NCI-H2029 (cell line): ENCODE measurements at regions not wholly inside any gene's neighbourhood (a gene's known extent, or its start where the extent isn't known, plus 50 kb on each side); places are given as distances from the start of the nearest gene placed in this dataset.

Experiments used
- DNase-seq: peaks from one replicate; lab custom pipeline; 2025; lab: John Stamatoyannopoulos, UW

DNA sequence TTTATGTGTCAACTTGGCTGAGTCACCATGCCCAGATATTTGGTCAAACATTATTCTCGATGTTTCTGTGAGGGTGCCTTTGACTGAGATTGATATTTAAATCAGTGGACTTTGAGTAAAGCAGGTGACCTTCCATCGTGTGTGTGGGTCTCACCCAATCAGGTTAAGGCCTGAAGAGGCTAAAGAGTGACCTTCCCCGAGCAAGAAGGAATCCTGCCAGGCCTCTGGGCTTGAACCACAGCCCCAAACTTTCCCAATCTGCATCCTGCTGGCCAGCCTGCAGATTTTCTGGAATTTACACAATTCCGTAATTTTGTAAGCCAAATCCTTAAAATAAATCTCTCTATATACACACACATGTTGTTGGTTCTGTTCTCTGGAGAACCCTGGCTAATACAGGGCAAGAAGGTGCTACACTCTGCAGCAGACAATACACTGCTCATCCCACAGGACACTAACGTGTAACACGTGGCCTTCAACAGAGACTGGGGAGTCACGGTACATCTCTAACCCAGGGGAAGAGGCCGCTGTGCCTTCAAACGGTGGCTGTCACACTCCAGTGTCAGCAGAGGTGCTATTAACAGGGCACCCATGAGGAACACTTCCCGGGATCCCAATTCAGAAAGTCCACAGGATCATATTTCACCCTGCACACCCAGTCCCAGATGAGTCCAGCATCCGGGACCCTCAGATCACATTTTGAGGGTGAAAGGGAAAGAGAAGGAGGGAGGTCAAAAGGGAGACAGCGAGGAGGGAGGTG lies 113.1 kb upstream of the ID2 start:
- no peak for DNase-seq

DNA sequence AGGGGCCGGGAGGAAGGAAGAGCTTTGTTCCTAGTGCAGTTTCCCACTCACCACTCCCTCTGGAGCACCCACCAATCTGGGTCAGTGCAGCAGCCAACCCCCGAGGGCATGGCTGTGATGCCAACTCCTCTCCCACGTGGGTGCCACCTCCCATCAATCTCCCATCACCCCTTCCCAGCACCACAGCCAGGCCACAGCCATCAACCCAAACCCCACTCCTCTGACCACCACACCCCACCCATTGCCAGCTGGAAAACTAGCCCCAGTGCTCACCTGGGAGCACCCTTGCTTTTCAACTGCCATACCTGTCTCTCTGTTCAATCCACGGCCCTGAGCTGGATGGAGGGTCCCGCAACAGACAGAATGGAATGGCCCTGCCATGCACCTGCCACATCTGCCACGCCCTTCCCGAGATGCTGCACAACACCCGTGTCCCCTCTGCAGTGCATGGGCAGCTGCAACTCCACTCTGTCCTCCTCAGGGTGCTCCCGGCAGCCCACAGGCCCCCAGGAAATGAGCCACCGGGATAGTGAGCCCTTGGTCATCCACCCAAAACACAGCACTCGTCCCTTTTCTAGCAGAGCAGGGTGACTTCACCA lies 112.4 kb upstream of the ID2 start:
- no peak for DNase-seq

DNA sequence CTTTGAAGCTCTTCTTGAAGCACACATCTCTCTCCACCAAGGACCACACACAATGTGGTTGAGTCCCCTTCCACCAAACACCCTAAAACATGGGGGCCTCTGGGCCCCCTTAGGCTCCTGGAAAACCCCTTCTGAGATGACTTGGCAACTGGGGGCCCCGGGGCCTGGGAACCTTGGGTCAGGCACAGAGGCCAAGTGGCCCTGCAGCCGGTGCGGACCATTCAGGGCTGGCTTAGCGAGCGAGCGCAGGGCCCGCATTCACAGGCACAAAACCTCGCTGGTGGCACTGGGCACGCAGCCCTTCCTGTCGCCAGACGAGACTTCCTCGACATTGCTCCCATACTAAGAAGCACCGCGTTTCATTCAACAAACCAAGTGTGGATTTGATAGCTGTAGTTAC lies 111.2 kb upstream of the ID2 start:
- DNase-seq, result no peak

DNA sequence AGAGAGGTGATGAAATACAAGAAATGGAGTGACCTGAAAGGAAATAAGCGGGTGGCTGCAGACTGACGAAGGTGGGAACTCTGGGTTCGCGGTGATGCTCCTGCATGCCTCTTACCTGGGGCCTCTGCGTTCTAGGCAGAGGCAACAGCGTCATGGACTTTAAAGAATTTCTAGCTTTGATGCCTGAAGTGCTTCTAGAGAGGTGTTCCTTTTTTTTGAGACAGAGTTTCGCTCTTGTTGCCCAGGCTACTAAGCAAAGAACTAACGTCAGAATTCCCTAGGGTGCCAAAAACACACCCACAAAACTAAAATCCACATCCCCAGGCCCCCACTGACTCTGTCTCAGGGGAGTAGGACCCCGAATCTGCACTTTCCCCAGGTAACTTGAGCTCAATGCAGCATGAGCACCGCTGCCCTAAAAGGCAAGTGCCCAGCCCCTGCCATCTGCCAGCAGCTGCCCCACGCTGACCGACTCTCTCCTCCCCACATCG lies 110.5 kb upstream of the ID2 start:
- DNase-seq, result no peak

DNA sequence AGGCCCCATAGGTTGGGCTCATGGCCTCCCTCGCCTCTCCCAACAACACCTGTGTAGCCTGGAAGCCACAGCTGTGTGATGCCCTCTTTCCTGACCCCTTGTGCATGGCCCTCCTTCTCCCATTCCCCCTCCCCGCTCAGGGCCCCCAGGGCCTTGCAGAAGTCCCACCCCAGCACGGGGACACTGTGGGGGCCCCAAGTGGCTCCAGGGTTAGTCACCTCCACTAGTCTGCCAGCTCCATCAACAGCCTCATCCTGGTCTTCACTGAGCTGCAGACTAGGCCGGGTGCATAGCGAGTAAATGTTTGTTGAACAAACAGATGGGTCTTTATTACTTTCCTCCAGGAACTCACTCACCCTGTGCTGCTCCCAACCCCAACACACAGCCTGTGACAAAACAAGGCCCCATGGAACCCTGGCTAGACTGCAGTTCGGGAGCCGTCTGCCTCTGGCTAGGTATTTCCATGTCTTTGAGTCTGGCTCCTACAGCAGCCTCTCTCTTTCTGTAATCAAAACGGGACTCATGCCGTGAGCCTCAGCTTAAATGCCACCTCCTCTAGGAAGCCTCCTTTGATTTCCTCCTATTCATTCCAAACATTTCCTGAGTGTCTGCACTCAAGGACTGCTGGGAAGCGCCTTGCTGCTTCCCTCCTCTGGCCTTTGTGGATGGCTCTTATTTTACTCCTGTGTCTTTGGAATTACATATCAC lies 109.9 kb upstream of the ID2 start:
- DNase-seq, result peak; percentile 67

DNA sequence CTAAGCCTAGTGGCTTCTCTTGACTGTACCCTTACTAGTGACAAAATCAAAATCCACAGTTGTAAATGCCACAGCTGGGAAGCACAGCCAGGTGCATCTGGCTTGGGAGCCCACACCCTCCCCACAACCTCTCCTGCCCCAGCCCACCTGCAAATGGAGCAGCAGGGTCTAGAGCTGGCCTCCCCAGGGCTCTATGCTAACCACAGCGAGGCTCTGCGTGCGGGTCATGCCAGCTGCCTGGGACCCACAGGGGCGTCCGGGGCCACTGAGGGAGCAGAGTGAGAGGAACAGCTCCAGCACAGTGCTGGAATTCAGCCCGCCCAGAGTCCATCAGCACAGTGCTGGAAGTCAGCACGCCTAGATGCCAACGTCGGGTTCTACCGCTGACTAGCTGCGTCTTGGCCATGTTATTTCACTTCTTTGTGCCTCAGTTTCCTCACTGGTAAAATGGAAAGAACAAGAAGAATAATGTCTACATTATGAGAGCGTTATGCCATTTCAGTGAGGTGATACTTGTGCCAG lies 109.1 kb upstream of the ID2 start:
- DNase-seq, result no peak

DNA sequence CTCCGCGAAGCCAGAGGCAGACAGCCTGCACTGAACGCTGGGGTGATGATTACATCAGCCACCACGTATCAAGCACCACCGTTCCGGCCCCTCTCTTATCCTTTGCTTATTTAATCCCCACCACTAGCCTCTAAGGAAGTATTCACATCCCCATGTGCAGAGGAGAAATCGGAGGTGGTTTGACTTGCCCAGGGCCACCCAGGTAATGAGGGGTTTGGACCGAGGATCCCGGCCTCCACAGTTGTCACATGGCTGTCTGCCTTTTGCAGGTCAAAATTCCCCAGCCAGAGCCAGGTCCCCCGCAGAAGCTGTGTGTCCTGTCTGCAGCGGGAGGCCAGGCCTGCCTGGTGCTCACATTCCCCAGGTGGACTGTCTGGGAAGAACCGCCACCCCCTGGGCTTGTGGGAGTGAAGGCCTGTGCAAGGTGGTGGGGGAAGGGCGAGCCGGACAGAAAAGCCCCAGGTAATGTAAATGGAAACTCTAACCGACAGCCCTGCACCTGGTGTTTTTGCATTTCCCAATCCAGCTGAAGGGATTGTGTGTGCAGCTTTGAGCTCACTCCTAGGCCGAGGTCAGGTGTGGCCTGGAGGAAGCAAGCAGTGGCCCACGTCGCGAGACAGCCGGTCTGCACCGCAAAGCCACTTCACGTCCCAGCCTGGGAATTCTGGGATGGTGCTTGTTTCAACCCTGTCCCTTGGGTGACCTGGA lies 108.5 kb upstream of the ID2 start:
- peak; percentile 93 for DNase-seq

DNA sequence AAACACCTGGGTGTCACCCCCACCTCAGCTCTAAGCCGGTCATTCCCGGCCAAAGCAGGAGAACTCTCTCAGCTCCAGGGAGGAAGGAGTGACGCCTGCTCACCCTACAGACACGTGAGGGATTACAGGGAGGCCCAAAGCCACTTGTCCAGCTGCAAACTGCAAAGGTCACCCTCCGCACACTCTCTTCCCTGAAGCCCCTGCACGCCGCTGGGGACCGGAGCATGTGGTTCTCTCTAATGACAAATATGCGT lies 108.0 kb upstream of the ID2 start:
- peak; percentile 93 for DNase-seq

DNA sequence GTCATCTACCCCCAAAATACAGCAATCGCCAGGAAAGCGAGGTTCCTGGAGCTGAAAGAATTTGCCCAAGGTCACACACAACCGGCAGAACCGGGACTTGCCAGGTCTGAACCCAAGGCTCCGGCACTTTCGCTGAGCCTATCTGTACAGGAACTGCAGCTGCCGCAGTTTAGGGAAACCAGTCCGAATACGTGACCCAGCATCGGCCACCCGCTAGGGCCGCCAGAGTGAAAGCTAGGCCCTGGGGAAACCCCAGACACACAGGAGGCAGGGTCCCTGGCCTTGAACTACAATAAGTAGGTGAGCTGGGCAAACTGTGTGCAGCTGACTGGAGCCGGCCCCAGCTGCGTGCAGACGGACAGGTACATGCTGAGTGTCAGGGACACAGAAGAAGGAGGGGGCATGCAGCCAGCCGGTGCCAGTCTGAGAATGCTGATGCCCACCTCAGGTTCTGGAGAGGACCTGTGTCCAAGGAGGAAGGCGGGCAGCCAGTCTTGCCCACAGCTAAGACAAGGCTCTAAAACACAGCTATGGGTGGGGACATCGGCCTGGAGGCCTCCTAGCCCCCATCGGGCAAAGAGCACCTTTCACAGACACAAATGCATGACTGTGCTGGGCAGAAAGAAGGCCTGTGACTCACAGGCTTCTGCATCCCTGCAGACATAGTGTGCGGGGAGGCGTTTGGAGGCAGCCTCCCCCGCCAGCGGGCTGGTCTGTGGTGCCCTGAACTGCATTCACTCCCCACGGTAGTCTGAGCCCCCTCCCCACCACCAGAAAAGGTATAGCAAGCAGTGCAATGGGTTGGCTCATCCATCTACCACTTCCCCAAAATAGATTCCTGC lies 107.4 kb upstream of the ID2 start:
- no peak for DNase-seq

DNA sequence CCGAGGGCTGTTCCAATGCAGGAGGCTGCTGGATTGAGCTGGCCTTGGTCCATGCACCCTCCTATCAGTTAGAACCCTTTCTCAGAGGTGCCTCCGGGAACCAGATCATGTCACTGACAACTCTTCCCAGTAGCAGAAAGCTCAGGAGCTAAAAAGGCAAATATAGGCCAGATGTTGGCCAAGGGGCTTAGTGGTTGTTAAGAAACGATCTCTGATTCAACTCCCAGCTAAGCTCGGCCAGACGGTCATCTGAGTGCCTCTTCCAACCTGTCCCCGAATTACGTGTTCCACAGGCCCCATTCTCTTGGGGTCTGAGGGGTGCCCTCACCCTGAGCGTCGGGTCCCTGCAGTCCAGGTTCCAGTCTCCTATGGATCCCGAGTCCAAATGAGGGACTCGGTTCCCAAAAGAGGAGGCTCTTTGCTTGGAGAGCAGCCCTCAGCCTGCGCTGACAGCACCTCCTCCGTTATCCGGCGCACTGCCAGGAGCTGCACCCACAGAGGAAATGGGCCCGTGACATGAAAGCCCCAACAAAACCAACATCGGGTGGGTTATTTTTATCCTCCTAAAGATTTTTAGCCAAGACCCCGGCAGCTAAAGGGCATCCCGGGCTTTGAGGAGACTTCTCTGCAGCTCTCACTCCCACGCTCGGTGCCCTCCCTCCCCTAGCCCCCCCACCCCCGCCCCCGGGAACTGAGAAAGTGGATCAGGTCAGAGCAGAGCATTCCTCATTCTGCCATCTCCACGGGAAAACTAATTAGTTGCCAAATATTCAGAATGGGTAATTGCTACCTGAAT lies 106.6 kb upstream of the ID2 start:
- DNase-seq, result no peak

DNA sequence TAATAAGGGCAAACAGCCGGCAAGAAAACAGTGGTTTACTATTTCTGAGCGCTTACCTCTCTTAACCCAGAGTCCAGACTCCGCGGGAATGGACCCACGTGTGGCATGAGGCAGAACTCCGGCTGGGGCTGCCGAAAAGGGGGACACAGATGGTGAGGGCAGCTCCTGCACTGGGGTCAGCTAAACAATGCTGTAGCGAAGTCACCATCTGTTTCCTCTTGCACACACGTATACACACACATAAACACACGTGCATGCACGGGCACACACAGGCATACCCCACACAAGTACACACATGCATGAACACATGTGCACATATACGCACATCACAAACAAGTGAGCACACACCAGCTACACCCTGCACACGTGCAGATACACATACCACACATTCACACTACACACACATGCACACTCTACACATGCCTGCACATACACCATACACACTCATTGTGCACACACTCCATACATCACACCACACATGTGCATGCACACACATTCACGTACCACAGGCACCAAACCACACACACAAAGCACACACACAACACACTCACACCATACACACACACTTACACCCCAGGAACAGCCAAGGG lies 105.9 kb upstream of the ID2 start:
- no peak for DNase-seq

DNA sequence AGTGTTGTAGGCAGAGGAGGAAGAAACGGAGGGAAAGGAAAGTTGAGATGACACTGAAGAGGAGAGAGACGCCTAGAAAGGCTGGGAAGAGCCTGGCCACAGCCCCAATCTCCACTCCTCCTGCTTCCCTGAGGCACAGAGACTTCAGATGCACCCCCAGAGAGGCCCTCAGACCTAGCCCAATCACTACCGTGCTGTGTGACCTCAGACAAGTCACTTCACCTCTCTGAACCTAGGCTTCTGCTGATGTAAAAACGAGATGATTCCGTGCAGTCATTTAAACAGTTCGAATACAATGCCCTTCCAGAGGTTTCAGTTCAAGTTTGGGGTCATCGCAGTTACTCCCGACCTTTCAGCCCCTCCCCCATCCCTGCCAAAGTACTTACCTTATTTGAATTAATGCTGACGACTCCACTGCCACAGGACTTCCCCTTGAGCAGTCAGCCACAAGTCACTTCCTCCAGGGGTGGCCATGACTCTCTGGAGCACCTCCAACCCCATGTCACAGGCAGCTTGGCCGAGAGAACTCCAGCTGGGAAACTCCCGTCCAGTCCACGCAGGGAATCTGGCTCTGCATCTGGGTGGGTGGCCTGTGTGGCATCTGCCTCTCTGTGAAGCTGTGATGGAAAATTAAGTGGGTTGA lies 105.2 kb upstream of the ID2 start:
- no peak for DNase-seq

DNA sequence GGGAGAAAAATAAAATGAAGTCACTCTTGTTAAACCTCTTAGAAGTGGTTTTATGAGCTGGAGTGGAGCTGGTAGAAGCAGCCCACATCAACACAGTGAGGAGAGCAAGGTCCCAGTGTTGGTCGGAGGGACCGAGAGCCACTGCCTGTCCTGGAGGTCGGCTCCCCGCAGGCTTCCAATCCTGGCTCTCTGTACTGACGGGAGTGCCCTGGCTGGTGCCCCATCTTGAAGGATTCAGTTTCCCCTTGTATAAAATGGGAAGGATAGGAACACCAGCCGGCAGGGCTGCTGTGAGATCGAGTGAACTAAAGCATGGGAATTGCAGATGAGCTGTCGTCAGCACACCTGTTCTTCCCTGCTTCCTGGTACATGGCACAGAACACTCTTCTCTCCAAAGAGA lies 104.3 kb upstream of the ID2 start:
- no peak for DNase-seq

DNA sequence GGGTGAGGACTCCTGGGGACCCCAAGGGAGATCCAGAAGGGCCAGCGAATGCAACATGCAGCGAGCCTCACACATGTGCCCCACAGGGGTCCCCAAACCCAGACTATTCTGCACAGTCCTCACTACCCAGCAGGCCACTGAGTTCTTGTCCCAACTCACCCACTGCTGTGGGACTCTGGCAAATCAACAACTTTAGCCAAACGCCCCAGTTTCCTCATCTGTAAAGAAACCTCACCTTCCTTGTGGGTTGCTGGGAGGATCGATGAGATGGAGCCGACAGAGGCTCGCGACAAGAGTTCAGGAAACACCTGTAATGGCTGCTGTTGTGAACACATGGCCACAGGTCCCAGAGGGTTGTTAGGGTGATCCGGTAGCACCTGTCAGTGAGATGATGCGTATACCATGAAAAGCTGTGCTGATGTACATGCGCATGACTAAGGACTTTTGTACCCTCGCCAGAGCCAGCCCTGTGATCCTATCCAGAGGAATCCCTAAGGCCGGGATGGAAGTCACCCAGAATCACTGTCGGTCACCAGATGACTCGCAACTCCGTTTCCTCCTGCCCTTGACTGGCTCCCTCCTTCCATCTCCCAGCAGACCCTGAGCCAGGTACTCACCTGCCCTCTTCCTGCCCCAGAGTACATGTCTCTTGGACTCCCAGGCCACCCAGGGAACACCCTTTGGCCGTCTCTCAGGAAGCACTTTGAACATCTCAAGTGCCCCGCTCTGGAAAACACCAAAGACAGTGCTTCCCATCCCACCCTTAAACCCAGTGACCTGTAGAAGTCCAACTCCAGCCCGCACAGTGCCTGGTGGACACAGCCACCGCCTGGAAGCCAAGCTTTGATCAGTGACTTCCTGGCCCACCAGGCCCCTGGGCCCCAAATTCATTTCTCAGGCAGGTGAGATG lies 103.3 kb upstream of the ID2 start:
- DNase-seq, result no peak

DNA sequence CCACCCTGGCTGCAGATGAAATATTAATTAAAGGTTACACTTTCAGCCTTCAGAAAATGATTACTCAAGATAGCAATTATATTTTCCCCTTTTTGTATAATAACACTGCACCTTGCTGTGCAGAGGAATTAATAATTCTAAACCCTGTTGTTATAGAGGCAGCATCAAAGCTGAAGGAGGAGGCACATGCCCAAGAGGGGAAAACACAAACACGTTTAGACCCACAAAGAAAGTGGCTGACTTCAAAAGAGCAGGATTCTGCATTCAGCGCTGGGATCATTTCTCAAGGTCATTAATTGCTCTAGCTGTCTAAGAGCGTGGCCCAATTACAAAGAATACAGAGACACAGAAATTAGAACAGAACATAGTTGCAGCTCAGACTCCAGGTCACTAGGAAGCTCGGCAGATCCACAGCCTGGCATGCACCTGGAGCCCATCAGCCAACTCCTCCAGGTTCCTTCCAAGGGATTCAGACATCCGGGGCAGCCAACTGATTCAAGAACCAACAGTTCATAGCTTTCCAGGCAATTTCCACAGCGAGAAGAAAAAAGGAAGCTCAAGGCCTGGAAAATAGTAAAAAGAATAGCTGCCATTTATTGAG lies 102.3 kb upstream of the ID2 start:
- no peak for DNase-seq

DNA sequence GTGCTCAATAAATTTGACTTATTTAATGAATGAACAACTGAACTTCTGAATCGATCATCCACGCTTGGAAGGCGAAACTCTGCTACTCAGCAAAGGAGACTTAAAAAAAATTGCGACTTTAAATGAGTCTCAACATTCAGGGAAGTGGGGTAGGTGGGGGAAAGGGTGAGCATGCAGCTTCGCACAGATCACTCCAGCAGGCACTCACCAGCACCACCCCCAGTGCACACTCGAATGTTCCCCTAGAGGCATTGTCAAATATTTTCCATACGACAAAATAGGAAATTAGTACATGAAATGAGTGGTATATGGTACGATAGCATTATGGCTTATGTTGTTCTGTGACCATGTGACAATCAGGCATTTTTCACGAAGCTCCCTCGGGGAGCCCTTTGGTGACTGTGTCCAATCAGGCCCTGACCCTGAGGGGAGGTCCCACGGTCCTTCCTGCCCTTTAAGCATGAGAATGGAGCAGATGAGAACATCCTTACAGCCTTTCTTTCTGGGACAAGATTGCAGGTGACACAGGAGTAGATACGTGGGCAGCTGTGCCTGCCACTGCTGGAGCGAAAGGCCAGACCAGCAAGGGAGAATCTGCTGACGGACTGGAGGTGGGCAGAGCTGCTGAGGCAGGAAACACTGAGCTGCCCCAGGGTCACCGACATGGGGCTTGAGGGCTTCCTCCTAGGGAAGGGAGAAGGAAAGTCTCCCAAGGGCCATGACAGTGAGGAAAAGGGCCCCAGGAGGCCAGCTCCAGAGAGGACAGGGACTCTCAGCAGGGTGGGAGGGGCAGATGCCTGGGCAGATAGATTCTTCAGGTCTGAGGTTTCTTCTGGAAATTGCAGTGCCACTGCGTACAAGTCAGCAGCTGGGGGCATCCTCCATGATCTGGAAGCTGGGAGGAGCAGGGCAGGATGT lies 101.3 kb upstream of the ID2 start:
- DNase-seq, result no peak

DNA sequence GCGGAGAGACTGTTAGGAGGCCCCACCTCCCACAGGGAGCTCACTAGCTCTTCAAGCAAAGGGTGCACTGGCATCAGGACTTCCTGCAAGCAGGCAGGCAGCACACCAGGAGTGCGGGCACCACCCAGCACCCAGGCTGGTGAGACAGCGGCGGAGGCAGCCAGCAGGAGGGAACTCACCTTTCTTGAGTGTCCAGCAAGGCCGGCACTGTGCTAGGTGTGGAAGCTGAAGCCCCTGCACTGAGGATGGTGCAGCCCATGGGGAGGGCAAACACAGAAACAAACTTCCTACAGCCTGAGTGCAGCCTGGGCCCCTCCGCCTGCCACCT lies 100.7 kb upstream of the ID2 start:
- peak; percentile 59 for DNase-seq
